Right lobe of liver (tissue), 4 donors: ENCODE measurements at regions not wholly inside any gene's neighbourhood (a gene's known extent, or its start where the extent isn't known, plus 50 kb on each side); places are given as distances from the start of the nearest gene placed in this dataset.

ENCODE experiments used
- POLR2A ChIP-seq: fragments of 450-650 bp; IDR thresholded peaks from one replicate; pipeline ENCODE4 v1.6.1; 2017; ENCODE audit warnings: antibody characterized with exemption, mild to moderate bottlenecking
- TF ChIP-seq, protein P1 (sequence below), 4 donors: fragments of 200-600 bp in 3 of 4; fragments of 450-650 bp in 1 of 4; IDR thresholded peaks; one replicate each; pipeline versions ENCODE4 v1.5.1 to v1.8.0; 2016 to 2022; ENCODE audit warnings: antibody characterized with exemption in 4 of 4, mild to moderate bottlenecking in 2 of 4
- donor health status: DM: no; HTN: no; CAD: no.
- donor health status: DM: no; HTN: no; CAD: no.
- donor health status: DM: no; HTN: yes; CAD: no.

DNA sequence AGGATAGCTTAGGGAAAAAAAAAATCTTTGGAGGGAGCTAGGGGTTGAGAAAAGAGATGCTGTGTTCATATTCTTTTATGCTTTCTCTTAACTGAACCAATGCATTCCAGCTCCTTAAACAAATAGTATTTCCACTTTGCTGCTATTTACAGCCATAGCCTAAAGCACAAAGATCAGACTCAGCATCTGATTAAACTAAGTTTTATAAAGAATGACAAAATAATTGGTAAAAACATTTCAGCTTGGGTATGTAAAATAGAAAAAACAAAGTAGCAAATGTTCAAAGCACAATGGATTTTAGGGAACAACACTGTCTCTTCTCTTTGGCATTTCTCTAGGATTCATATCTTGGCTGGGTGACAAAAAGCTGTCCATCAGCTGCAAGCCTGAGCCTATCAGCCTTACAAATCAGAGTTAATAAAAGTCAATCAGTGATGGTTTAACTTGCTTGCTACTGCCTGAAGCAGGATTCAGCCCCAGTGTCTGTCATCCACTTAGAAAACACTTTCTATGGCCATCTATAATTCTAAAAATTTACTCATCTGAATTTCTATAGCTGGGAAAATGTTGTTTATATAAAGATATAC, 232.1 kb upstream of the CDIN1 start:
- TF ChIP-seq, protein P1, sequence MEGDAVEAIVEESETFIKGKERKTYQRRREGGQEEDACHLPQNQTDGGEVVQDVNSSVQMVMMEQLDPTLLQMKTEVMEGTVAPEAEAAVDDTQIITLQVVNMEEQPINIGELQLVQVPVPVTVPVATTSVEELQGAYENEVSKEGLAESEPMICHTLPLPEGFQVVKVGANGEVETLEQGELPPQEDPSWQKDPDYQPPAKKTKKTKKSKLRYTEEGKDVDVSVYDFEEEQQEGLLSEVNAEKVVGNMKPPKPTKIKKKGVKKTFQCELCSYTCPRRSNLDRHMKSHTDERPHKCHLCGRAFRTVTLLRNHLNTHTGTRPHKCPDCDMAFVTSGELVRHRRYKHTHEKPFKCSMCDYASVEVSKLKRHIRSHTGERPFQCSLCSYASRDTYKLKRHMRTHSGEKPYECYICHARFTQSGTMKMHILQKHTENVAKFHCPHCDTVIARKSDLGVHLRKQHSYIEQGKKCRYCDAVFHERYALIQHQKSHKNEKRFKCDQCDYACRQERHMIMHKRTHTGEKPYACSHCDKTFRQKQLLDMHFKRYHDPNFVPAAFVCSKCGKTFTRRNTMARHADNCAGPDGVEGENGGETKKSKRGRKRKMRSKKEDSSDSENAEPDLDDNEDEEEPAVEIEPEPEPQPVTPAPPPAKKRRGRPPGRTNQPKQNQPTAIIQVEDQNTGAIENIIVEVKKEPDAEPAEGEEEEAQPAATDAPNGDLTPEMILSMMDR (IDR thresholded peaks at IDR 0.05) = no peak
- TF ChIP-seq POLR2A = no peak
